GM12892 (cell line): ENCODE measurements at regions not wholly inside any gene's neighbourhood (a gene's known extent, or its start where the extent isn't known, plus 50 kb on each side); places are given as distances from the start of the nearest gene placed in this dataset.

ENCODE experiments used
- POLR2A ChIP-seq: IDR thresholded peaks from 2 replicates; pipeline ENCODE4 v1.6.1; 2011; ENCODE audit warnings: low read depth, low read length, control low read depth
- POLR2AphosphoS5 ChIP-seq: IDR thresholded peaks from 2 replicates; pipeline ENCODE4 v1.6.1; 2011; ENCODE audit warnings: low read depth, low read length, control low read depth
- TAF1 ChIP-seq: IDR thresholded peaks from 2 replicates; pipeline ENCODE4 v1.6.1; 2011; ENCODE audit warnings: low read depth, mild to moderate bottlenecking, control low read depth, low read length, borderline replicate concordance

DNA sequence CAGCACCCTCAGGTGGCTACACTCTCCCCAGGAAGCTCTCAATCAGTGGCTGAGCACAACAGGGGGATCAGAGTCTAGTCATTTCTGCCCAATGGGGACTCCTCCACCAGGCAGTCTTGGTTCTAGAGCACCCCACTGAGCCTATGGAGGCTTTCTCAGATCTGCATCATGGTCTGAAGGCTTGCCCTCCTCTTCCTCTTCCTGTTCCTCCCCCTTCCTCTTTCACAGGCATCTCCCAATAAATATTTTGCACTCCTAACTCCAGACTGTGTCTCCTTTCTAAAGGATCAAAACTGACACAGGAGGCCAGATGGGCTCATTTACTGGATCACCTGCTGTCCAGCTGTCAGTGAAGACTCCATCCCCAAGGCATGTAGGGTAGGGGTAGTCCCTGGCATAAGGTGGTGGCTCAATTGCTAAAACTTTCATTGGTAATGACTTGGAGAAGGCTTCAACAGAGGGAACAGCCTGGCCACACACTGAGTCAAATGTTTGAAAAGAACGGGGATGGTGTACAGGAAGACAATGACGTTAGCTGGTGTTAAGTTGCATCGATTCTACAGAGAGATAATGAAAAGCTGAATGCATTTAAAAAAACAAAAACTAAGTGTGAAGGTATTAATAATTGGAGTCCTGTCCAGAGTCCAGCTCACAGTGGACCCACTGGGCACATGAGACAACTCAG is 84.2 kb upstream of the SLC2A1 start:
- no peak for TF ChIP-seq POLR2A
- no peak for TF ChIP-seq POLR2AphosphoS5
- TF ChIP-seq TAF1 = no peak
